ENCODE measurements at regions not wholly inside any gene's neighbourhood (a gene's known extent, or its start where the extent isn't known, plus 50 kb on each side); places are given as distances from the start of the nearest gene placed in this dataset.

- no peak for DNase-seq (ENCODE audit: low read depth in 4 of 4, low spot score in 3 of 4)
These were observed 674.0 kb downstream of the DMRTA1 start for GRCh38 chr9:23120630-23121029.

GRCh38 chr9:23123048-23123632 is 676.5 kb downstream of the DMRTA1 start:
- DNase-seq (ENCODE audit: low read depth in 4 of 4, low spot score in 3 of 4) = peak; percentile 2 to 18 (median 16)

GRCh38 chr9:23145467-23145866 is 680.6 kb downstream of the ELAVL2 start:
- no peak for DNase-seq (ENCODE audit: low read depth in 4 of 4, low spot score in 3 of 4)

GRCh38 chr9:23153058-23153457 is 673.0 kb downstream of the ELAVL2 start:
- no peak for DNase-seq (ENCODE audit: low read depth in 4 of 4, low spot score in 3 of 4)

GRCh38 chr9:23160491-23160890 is 665.5 kb downstream of the ELAVL2 start:
- DNase-seq (ENCODE audit: low read depth in 4 of 4, low spot score in 3 of 4) = no peak

- no peak for DNase-seq (ENCODE audit: low read depth in 4 of 4, low spot score in 3 of 4)
These were observed 665.0 kb downstream of the ELAVL2 start for GRCh38 chr9:23160952-23161469.

- DNase-seq (ENCODE audit: low read depth in 4 of 4, low spot score in 3 of 4) = no peak
These were observed 663.3 kb downstream of the ELAVL2 start for GRCh38 chr9:23162789-23163188.

GRCh38 chr9:23171479-23171878 is 654.6 kb downstream of the ELAVL2 start:
- no peak for DNase-seq (ENCODE audit: low read depth in 4 of 4, low spot score in 3 of 4)

GRCh38 chr9:23172206-23172605 is 653.8 kb downstream of the ELAVL2 start:
- no peak for DNase-seq (ENCODE audit: low read depth in 4 of 4, low spot score in 3 of 4)

GRCh38 chr9:23172979-23173637 is 652.9 kb downstream of the ELAVL2 start:
- no peak for DNase-seq (ENCODE audit: low read depth in 4 of 4, low spot score in 3 of 4)

- no peak for DNase-seq (ENCODE audit: low read depth in 4 of 4, low spot score in 3 of 4)
These were observed 631.8 kb downstream of the ELAVL2 start for GRCh38 chr9:23194281-23194680.

- DNase-seq (ENCODE audit: low read depth in 4 of 4, low spot score in 3 of 4) = no peak
These were observed 610.4 kb downstream of the ELAVL2 start for GRCh38 chr9:23215688-23216087.

GRCh38 chr9:23219471-23219870 is 606.6 kb downstream of the ELAVL2 start:
- DNase-seq (ENCODE audit: low read depth in 4 of 4, low spot score in 3 of 4) = no peak

- no peak for DNase-seq (ENCODE audit: low read depth in 4 of 4, low spot score in 3 of 4)
These were observed 605.9 kb downstream of the ELAVL2 start for GRCh38 chr9:23220171-23220570.

GRCh38 chr9:23220957-23221356 is 605.1 kb downstream of the ELAVL2 start:
- no peak for DNase-seq (ENCODE audit: low read depth in 4 of 4, low spot score in 3 of 4)

GRCh38 chr9:23229890-23230317 is 596.1 kb downstream of the ELAVL2 start:
- no peak for DNase-seq (ENCODE audit: low read depth in 4 of 4, low spot score in 3 of 4)

- no peak for DNase-seq (ENCODE audit: low read depth in 4 of 4, low spot score in 3 of 4)
These were observed 593.2 kb downstream of the ELAVL2 start for GRCh38 chr9:23232831-23233230.

- no peak for DNase-seq (ENCODE audit: low read depth in 4 of 4, low spot score in 3 of 4)
These were observed 582.5 kb downstream of the ELAVL2 start for GRCh38 chr9:23243523-23243922.

- DNase-seq (ENCODE audit: low read depth in 4 of 4, low spot score in 3 of 4) = no peak
These were observed 581.0 kb downstream of the ELAVL2 start for GRCh38 chr9:23245067-23245466.

GRCh38 chr9:23254404-23255184 is 571.4 kb downstream of the ELAVL2 start:
- DNase-seq (ENCODE audit: low read depth in 4 of 4, low spot score in 3 of 4) = no peak

GRCh38 chr9:23255346-23255745 is 570.7 kb downstream of the ELAVL2 start:
- peak in 3 of 4 donors; percentile 23 to 43 (median 24) for DNase-seq (ENCODE audit: low read depth in 4 of 4, low spot score in 3 of 4)

- DNase-seq (ENCODE audit: low read depth in 4 of 4, low spot score in 3 of 4) = no peak
These were observed 567.5 kb downstream of the ELAVL2 start for GRCh38 chr9:23258569-23258968.

Data from right renal pelvis (tissue), 4 donors.